DMS53 treated with DMSO at 0.1 percent for 48 hours (cell line): ENCODE measurements at regions not wholly inside any gene's neighbourhood (a gene's known extent, or its start where the extent isn't known, plus 50 kb on each side); places are given as distances from the start of the nearest gene placed in this dataset.

ENCODE experiments used
- DNase-seq: peaks from one replicate; lab custom pipeline; 2025; ENCODE audit not compliant: unreplicated experiment; lab: John Stamatoyannopoulos, UW

GRCh38 chr20:25135031-25135430, 53.1 kb upstream of the VSX1 start:
- peak; percentile 93 for DNase-seq

GRCh38 chr20:25136056-25136455, 54.1 kb upstream of the VSX1 start:
- DNase-seq: no peak

GRCh38 chr20:25136643-25137559, 55.0 kb upstream of the VSX1 start:
- peak; percentile 29 for DNase-seq

- DNase-seq: peak; percentile 13
These were observed 56.3 kb upstream of the ENTPD6 start for GRCh38 chr20:25139029-25139705.

- no peak for DNase-seq
These were observed 54.5 kb upstream of the ENTPD6 start for GRCh38 chr20:25140968-25141367.

- DNase-seq: no peak
These were observed 53.1 kb upstream of the ENTPD6 start for GRCh38 chr20:25142435-25142834.

- DNase-seq: no peak
These were observed 50.4 kb upstream of the ENTPD6 start for GRCh38 chr20:25145131-25145530.
